GM18951 (cell line): ENCODE measurements at regions not wholly inside any gene's neighbourhood (a gene's known extent, or its start where the extent isn't known, plus 50 kb on each side); places are given as distances from the start of the nearest gene placed in this dataset.
"Not testable (repeated sequence)": the region's sequence is repeated elsewhere in the genome, so short reads cannot be mapped to it uniquely, and the experiment has no call there.

Source experiments
- POLR2A ChIP-seq: IDR thresholded peaks from 4 replicates; pipeline ENCODE4 v1.6.1; 2011; ENCODE audit warnings: mild to moderate bottlenecking; ENCODE audit not compliant: insufficient read length, insufficient read depth; ENCODE audit errors: extremely low read depth
- in situ Hi-C: fragments of 300-500 bp; cut with MboI; formaldehyde crosslinking; loops from one replicate; pipeline ENCODE4 v1.12.0; 2022; ENCODE audit warnings: low sequenced_read_pairs, mixed read lengths, inconsistent platforms; ENCODE audit not compliant: unreplicated experiment

DNA sequence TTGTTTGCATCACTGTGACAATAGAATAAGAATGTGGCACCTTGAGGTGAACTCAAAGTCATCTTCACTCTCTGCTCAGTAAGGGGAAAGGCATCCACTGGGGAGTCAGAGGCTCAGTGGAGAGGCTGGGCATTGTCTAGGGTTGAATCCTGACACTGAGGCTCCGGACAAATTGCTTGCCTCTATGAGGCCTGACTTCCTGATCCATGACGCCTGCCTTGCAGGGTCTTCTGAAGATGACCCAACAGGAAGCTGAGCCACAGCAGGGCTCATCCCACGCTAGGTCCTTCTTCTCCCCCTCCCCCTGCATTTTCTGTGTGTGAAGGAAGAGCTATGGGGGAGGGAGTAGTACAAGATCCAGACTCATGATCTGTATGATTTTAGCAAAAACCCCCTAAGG lies 265.1 kb downstream of the SH3BP4 start:
- in situ Hi-C loops = no loop called here
- TF ChIP-seq POLR2A = no peak

GRCh38 chr2:235217846-235218245 lies 266.0 kb downstream of the SH3BP4 start:
- no peak for TF ChIP-seq POLR2A
- in situ Hi-C loops = no loop called here

DNA sequence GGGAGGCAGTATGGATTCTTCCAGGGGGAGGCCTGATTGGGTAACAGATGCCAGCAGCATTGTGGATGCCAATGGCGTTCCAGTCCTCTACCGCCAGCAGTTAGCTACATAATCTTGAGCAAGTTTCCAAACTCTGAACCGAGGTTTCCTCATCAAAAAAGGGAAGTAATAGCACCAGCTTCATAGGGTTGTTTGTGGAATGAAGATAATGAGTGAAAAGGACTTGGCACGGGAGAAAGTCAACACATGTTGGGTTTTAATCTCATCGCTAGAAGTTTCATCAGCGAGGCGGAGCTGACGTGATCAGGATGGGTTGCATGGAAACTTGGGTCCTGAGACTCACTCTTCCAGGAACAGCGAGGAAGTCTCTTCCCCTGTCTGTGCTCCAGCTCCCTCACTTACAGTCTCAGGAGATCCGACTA lies 266.7 kb downstream of the SH3BP4 start:
- no peak for TF ChIP-seq POLR2A
- in situ Hi-C loops = no loop called here

DNA sequence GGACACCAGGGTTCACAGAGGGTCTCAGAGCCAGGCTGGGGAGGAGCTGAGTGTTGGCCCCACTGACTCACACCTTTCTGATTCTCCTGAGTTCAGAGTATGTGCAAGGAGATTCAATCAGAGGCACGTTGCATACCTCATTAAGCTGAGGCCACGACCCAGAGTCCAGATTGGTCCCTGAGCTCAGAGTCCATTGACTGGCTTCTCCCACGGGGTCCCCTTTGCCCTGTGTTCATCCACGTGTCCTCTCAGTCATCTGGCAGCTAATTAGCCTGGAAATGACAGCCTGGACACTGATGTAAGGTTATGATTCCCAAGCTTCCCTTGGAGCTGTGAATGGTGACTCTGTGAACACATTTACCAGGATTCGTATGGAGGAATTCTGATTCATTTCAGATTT lies 267.2 kb downstream of the SH3BP4 start:
- TF ChIP-seq POLR2A = no peak

GRCh38 chr2:235220331-235220730 lies 268.5 kb downstream of the SH3BP4 start:
- TF ChIP-seq POLR2A = no peak
- in situ Hi-C loops = no loop called here

More for the DNA sequence above, 267.2 kb downstream of the SH3BP4 start:
- in situ Hi-C loops = no loop called here

DNA sequence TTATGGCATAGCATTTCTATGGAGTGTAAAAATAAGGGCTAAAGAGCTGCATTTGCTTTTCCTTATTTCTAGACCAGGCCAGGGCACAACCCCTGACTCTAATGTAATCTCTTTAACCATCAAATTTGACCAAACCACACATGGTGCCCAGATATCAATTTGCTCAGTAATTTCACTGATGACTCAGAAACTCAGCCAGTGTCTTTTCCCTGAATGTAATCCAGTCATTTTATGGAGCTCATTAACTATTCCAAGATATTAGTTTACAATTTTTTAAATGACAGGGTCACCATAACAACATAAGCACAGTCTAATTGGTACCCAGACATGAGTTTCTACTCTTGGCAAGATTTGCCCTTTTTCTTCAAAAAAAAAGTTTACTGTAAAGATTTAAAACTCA lies 270.8 kb upstream of the AGAP1 start:
- no peak for TF ChIP-seq POLR2A
- in situ Hi-C loops = no loop called here

GRCh38 chr2:235224410-235224809 lies 269.4 kb upstream of the AGAP1 start:
- TF ChIP-seq POLR2A = no peak
- in situ Hi-C loops = no loop called here

GRCh38 chr2:235225261-235225660 lies 268.6 kb upstream of the AGAP1 start:
- TF ChIP-seq POLR2A = no peak
- in situ Hi-C loops = no loop called here

DNA sequence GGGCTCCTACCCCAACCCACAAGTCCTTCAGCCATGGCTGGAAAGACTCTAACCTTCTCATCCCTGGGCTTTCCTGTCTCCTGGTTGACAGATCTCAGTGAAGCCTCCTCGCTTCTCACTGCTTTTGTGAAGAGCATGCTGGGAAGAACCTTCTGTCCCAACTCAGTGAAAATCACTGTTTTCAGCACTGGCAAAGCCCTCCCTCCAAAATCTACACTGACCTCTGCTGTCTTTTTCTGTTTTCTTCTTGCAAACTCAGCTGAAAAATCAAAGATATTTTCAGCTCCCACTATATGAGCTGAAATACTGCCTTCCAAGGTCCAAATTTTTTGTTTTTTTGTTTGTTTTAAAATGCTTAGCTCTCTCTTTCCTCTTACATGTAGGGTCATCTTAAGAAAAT lies 266.3 kb upstream of the AGAP1 start:
- TF ChIP-seq POLR2A = no peak

GRCh38 chr2:235228422-235228821 lies 265.4 kb upstream of the AGAP1 start:
- in situ Hi-C loops = not testable (repeated sequence)

More for the DNA sequence above, 266.3 kb upstream of the AGAP1 start:
- in situ Hi-C loops = no loop called here

GRCh38 chr2:235229236-235229635 lies 264.6 kb upstream of the AGAP1 start:
- no peak for TF ChIP-seq POLR2A
- in situ Hi-C loops = no loop called here

DNA sequence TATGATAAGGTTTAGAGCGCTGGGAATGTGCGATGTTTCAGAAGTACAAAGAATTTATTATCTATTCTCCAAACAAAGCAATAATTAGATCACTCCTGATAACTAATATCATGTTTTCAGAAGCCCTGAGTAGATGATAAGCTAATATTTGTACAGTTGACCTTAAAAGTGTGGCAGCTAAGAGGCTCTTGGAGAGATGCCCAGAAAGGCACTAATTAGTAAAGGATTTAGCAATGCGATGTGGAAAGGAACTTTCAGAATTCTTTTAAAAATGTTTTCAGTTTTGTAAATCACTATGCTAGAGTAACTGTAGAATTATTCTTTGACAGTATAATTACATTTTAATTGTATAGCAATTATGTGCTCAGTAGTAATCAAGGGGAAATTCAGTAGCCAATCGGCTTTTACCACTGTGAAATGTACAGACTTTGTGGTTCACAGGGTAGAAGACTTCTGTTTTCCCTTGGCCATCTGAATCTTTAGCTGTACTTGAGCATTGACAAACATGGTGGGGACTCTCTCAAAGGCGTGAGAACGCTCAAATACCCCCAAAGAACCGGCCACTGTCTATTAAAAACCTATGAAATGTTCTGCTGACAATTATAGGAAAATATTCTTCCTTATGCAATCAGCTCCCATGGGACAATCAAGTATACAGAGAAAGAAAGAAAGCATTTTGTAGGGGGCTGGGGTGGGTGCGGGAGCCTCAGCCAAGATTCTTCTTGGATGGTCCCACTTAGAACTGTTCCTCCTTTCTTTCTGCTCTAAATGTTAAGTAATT lies 262.8 kb upstream of the AGAP1 start:
- in situ Hi-C loops = no loop called here
- no peak for TF ChIP-seq POLR2A

- TF ChIP-seq POLR2A = no peak
- in situ Hi-C loops = no loop called here
Measured at GRCh38 chr2:235232449-235233433, 261.1 kb upstream of the AGAP1 start.

DNA sequence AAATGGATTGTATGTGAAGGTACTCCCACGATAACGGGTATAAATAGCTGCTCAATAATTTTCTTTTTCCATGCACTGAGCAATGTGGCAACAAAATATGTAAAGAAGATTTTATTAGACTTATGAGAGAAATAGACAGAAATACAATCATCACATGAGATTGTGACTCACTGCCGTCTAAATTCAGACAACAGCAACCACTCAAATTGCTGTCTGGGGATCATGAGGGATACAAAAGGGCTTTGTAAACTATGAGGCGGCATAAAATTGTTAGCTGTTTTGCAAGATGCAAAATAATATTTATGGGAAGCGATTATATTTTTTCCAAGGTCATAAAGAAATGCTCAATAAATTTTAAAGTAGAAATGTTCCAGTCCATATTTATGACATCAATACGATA lies 259.1 kb upstream of the AGAP1 start:
- no peak for TF ChIP-seq POLR2A
- in situ Hi-C loops = no loop called here
